Pulmonary artery endothelial cell (primary cell): ENCODE measurements at regions not wholly inside any gene's neighbourhood (a gene's known extent, or its start where the extent isn't known, plus 50 kb on each side); places are given as distances from the start of the nearest gene placed in this dataset.

Experiments used
- DNase-seq: peaks from one replicate; pipeline ENCODE4 v3.0.0-alpha.2; 2011; ENCODE audit warnings: low read depth, low spot score

DNA sequence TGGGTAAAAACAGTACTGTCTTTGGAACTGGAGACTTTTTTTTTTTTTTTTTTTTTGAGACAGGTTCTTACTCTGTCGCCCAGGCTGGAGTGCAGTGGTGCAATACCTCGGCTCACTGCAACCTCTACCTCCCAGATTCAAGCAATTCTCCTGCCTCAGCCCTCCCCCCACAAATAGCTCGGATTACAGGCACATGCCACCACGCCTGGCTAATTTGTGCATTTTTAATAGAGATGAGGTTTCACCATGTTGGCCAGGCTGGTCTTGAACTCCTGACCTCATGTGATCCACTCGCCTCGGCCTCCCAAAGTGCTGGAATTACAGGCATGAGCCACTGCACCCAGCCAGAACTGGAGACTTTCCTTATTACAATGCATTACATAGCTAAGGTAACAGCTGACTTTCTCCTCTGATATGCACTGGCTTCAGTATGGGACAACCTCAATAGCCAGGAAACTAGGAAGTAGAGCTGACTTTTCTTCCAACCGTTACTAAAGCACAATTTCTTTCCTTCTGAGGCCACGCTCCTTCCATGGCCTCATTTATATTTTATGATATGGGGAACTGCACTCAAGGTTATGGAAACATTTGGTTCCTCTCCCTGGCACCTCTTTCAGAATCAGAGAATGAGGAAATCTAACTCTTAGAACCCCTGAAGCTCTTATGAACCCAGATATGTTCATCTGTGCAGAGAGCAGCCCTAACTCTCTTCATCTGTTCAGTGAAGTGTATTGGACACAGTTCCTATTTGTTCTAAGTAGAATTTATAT is 53.5 kb upstream of the FAM9B start:
- no peak for DNase-seq

DNA sequence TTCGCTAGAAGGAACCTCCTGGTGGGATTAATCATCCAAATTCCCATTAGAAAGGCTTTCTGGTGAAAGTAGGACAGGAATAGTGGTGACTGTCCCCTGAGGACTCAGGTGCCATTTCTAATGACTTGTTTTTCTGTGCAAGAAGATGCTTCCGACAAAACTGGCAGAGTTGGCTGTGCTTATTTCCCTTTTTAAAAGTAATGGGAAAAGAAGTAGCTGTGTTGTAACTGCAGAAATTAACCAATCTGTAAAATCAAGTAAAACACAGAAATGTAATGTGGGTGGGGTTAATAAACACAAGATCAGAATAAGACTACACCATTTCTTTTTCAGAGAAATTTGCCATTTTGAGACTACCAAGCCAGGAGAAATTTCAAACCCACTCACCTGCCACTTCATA is 55.0 kb upstream of the FAM9B start:
- no peak for DNase-seq

- DNase-seq, result no peak
Measured at GRCh38 chrX:9090766-9091165, 56.8 kb upstream of the FAM9B start.

DNA sequence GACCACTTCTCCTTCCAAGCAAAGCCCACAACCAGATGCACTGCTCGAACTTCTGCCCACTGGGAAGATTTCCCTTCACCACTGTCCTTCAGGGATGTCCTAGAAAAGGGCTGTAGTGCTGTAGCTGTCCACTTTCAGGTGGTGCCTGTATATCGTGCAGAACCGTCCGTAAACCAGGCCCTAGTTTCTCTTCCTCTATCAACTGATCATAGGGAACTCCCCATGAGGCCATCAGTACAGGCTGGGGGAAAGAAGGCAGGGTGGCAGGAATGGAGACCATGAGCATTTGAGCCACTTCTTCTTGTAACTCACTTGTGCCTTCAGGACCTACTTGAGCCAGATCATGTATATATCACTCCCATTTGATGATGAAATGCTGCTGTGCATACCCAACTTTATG is 57.3 kb upstream of the FAM9B start:
- no peak for DNase-seq

DNA sequence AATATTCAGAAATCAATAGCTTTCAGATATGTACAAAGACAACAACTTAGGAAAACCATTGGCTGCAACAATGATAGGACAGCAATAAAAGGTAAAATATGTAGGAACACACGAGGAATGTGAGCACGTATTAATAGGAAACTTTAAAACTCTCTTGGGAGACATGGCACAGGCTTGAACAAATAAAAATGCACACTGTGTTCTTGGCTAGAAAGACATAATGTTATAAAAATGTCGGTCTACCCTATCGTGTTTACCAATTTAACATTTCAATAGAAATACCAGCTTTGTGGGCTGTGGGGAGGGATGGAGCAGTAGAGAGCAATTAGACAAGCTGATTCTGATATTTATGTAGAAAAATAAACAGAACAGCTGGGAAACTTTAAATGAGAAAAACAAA is 69.0 kb upstream of the FAM9B start:
- DNase-seq, result no peak

DNA sequence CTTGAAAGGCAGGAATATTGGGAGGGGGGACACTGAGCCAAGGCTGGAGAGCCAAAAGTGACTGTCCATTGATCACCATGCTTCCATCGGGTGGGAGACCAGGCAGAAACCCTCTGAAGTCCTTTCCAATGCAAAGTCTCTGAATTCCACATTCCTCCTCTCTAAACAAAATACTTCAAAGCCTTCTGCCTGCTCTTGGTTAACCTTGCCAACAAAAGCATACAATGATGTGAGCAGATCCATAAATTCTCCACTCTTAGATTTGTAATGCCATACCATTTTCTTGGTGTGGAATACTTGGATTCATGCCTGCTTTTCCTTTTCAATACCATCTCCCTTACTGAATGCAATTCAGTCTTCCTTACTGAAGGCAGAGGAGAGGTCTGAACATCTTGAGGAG is 74.1 kb upstream of the FAM9B start:
- no peak for DNase-seq

- DNase-seq, result no peak
Measured at GRCh38 chrX:9110808-9111207, 76.9 kb upstream of the FAM9B start.

GRCh38 chrX:9114245-9114644 is 80.3 kb upstream of the FAM9B start:
- DNase-seq, result no peak

DNA sequence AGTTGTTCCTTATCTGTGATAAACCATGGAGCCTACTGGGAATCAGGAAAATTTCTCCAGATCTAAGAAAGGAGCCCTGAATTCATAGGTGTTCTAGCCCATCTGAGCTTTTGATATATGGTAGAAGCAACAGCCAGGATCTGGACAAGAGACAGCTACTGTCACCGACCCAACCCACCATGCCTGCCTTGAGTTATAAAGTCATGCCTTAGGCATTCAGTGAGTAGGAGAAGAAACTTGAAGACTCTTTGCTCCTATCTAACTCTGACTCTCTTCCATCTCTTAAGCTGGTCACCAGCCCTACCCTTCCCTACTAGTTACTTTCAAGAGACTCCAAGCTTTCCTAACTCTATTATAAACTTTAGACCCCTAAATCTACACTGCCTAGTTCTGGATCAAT is 83.9 kb upstream of the FAM9B start:
- no peak for DNase-seq

DNA sequence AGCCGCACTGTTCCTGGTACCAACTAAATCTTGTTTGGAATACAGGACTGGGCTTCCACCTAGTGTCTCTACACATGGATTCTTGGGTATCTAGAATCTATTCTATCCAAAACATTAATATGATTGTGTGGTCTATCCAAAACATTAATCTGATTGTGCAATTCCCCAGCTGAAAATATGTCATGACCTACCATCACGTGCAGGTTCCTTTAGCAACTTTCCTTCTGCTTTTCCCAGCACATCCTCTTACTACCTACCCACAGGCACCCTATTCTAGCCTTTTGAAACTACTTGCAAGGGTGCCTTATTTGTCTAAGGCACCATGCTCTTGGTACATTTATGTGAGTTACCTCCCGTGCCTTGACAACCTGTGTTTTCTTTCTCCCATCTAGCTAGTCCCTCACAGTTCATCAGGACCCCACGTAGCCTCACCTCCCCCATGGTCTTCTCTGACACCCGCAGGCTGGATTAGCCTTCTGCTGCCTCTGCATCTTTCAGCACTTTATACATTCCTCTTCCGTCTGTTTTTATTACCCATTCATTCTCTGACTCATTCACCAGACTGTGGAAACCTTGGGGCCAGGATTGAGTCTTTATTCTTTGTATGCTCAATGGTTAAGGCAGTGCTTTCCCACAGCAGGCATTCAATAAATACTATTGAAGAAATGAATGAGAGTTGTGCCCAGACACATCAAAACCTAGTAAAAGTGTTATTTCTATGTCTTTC is 88.8 kb upstream of the FAM9B start:
- no peak for DNase-seq

GRCh38 chrX:9127986-9128385 is 94.1 kb upstream of the FAM9B start:
- no peak for DNase-seq

GRCh38 chrX:9130031-9130430 is 96.1 kb upstream of the FAM9B start:
- no peak for DNase-seq

- no peak for DNase-seq
Measured at GRCh38 chrX:9131066-9131465, 97.1 kb upstream of the FAM9B start.

GRCh38 chrX:9132036-9132638 is 98.2 kb upstream of the FAM9B start:
- DNase-seq, result no peak

GRCh38 chrX:9133426-9133825 is 99.5 kb upstream of the FAM9B start:
- DNase-seq, result no peak

DNA sequence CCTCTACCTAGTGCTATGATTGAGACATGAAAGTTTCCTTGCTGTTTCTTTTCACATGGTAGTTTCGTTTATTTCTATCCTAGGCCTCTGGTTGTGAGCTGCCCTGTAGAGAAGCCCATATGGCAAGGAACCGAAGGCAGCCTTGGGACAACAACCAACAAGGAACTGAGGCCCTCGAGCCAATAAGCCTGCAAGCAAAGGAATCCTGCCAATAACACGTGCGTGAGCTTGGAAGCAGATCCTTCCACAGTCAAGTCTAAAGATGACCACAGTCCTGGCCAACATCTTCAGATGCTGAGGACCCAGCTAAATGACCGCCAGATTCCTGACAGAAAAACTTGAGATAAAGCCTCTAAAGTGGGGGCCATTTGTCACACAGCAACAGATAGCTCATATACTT is 100.4 kb upstream of the FAM9B start:
- DNase-seq, result no peak

GRCh38 chrX:9135901-9136510 is 102.1 kb upstream of the FAM9B start:
- DNase-seq, result no peak

DNA sequence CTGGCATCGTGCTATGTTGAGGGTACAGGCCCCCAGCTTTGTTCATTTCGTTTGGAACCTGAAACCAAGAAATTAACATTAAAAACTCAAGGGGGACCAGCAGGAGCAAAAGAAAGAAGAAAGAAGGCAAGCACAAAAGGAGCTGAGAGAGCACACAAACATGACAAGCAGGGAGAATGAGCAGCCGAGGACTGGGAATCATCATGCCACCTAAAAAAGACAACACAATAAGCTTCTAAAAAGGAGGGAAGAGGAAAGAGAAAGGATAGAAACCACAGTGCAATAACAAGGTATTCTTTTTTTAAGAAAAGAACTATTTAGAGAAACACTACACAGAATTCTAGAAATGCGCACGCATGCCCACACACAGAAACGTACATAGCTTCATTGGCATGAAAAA is 103.2 kb upstream of the FAM9B start:
- DNase-seq, result no peak

DNA sequence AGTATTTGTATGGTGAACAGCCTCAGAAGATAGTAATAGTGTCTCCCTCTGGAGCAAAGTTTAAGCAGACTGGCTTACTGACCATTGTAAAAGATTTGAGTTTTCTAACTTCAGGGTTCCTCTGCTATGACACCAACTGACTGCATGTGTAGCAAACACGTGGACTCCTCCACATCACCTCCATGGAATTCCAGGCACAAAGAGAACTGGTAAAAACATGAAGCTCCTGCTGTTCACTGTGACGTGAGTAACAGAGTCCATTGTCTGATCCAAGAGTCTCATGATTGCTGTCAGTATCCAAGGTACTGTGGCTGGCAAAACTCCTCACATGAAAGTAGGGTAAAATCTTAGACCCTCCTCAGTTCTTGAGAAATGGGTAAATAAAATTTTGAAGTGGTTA is 107.6 kb upstream of the FAM9B start:
- DNase-seq, result no peak

DNA sequence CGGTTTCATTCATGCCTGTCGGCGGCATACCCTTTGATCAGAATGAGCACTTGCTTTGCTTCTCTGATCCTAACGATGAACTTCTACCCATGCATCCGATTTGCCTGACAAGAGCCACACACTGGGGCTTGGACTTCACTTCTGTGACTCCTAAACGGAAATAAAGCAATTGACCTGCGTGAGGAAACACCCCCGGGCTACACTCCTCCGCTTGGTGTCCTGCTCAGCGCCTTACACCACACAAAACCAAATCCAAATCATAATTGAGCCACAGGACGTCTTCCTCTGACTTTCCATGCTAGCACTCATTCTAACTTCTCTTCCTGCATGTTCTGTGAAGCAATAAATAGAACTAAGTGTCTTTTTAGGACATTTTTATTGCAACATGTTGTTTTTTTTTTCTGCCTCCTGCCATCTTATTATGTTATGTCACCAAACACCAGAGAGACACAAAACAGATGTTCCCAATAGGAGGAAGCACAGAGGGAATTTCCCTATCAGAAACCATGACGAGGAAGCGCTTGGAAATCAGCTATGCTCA is 110.8 kb upstream of the FAM9B start:
- DNase-seq, result no peak

GRCh38 chrX:9146657-9147056 is 112.7 kb upstream of the FAM9B start:
- no peak for DNase-seq

- no peak for DNase-seq
Measured at GRCh38 chrX:9147086-9147485, 113.2 kb upstream of the FAM9B start.
